A549 (cell line): ENCODE measurements at regions not wholly inside any gene's neighbourhood (a gene's known extent, or its start where the extent isn't known, plus 50 kb on each side); places are given as distances from the start of the nearest gene placed in this dataset.

ENCODE experiments used
- CTCF ChIP-seq: fragments of >200 bp; sonication (Bioruptor Twin); formaldehyde crosslinking; IDR thresholded peaks from 3 replicates; pipeline ENCODE4 v1.5.1; 2016
- SMC3 ChIP-seq: fragments of >200 bp; sonication (Bioruptor Twin); formaldehyde crosslinking; IDR thresholded peaks from 3 replicates; pipeline ENCODE4 v1.6.1; 2018; ENCODE audit warnings: inconsistent platforms
- ZFP36 ChIP-seq: fragments of 450-650 bp; IDR thresholded peaks from 2 replicates; pipeline ENCODE4 v1.6.1; 2014; ENCODE audit warnings: borderline replicate concordance; ENCODE audit not compliant: partially characterized antibody

- TF ChIP-seq ZFP36 (no peak), SMC3 (no peak), CTCF (no peak)
These were observed 290.5 kb upstream of the MEF2C start for GRCh38 chr5:89173528-89173927.
